A673 (cell line): ENCODE measurements at regions not wholly inside any gene's neighbourhood (a gene's known extent, or its start where the extent isn't known, plus 50 kb on each side); places are given as distances from the start of the nearest gene placed in this dataset.
A peak's percentile ranks its signal among the peaks of the same experiment; 100 is the strongest.

Experiments used
- BruUV-seq: library from RNA; stranded (reverse); fragments of 400-500 nt; replicated peaks from 2 replicates; lab custom pipeline; 2021; lab: Mats Ljungman, UMichigan
- CTCF ChIA-PET: fragments of 300-600 bp; sonication (Branson Sonifier 250); formaldehyde crosslinking; loops from one replicate; lab custom pipeline; 2022; ENCODE audit warnings: antibody characterized with exemption; lab: Charles Lee
- POLR2A ChIA-PET: fragments of 300-600 bp; sonication (Branson Sonifier 250); formaldehyde crosslinking; loops from one replicate; lab custom pipeline; 2022; ENCODE audit warnings: antibody characterized with exemption; ENCODE audit not compliant: low non-redundant PET; lab: Charles Lee
- DNase-seq: peaks from one replicate; pipeline ENCODE4 v3.0.0-alpha.2; 2015; ENCODE audit warnings: low spot score
- H3K27ac ChIP-seq: fragments of 200-600 bp; sonication (generic); 2 replicates; pipeline ENCODE4 v1.5.1; 2016; ENCODE audit warnings: mixed run types, low read depth, mild to moderate bottlenecking, mixed read lengths, antibody characterized with exemption, low read length; ENCODE audit not compliant: poor library complexity, severe bottlenecking
- H3K27me3 ChIP-seq: fragments of 200-600 bp; sonication (generic); replicated peaks from 2 replicates; pipeline ENCODE4 v1.6.1; 2017; ENCODE audit warnings: mixed run types, low read depth, mild to moderate bottlenecking, mixed read lengths, antibody characterized with exemption, low read length; ENCODE audit not compliant: insufficient read depth, poor library complexity
- H3K36me3 ChIP-seq: fragments of 200-600 bp; sonication (generic); 2 replicates; pipeline ENCODE4 v1.6.1; 2016; ENCODE audit warnings: mixed run types, mild to moderate bottlenecking, mixed read lengths, antibody characterized with exemption, low read length; ENCODE audit not compliant: insufficient read depth, poor library complexity, severe bottlenecking
- H3K4me1 ChIP-seq: fragments of 200-600 bp; sonication (generic); 2 replicates; pipeline ENCODE4 v1.6.1; 2017; ENCODE audit warnings: mixed run types, mild to moderate bottlenecking, mixed read lengths, antibody characterized with exemption, low read length; ENCODE audit not compliant: insufficient read depth, poor library complexity, severe bottlenecking
- H3K4me3 ChIP-seq: fragments of 200-600 bp; sonication (generic); 2 replicates; pipeline ENCODE4 v1.5.1; 2016; ENCODE audit warnings: low read depth, mixed run types, mild to moderate bottlenecking, mixed read lengths, low read length; ENCODE audit not compliant: poor library complexity, severe bottlenecking
- H3K9me3 ChIP-seq: fragments of 200-600 bp; sonication (generic); 2 replicates; pipeline ENCODE4 v1.6.1; 2016; ENCODE audit warnings: mixed run types, low read depth, mild to moderate bottlenecking, mixed read lengths, antibody characterized with exemption, low read length; ENCODE audit not compliant: poor library complexity, severe bottlenecking
- CTCF ChIP-seq: fragments of 300-800, 200-600 bp; sonication (generic); conservative IDR thresholded peaks from 2 replicates; pipeline ENCODE4 v1.5.1; 2017; ENCODE audit warnings: low read depth, mild to moderate bottlenecking, antibody characterized with exemption, low read length, moderate library complexity, mixed read lengths
- EZH2 ChIP-seq: fragments of 200-600 bp; sonication (generic); IDR thresholded peaks from 2 replicates; pipeline ENCODE4 v1.6.1; 2017; ENCODE audit warnings: borderline replicate concordance, low read depth, mild to moderate bottlenecking, mixed read lengths, antibody characterized with exemption, low read length; ENCODE audit not compliant: poor library complexity, severe bottlenecking
- intact Hi-C: fragments of 100-400 bp; cut with micrococcal nuclease; formaldehyde crosslinking; loops from one replicate; pipeline ENCODE4 v1.10.0; 2022; ENCODE audit not compliant: unreplicated experiment

- Histone ChIP-seq H3K36me3 (no peaks in the 10 kb centered on the region), H3K9me3 (peaks cover 22% of the 10 kb centered on the region), H3K4me3 (no peak overlapping the region), H3K27ac (no peak overlapping the region), H3K27me3 (no peaks in the 10 kb centered on the region), H3K4me1 (peaks cover 29% of the 10 kb centered on the region)
- ChIA-PET CTCF (no interaction called here), POLR2A (no interaction called here)
- DNase-seq = no peak
- no peak for TF ChIP-seq CTCF
- TF ChIP-seq EZH2 = no peak
- BruUV-seq = no TSS peak
- intact Hi-C loops = no loop called here
Observed at GRCh38 chr9:115385383-115386122, 267.6 kb upstream of the TNC start.

GRCh38 chr9:115386963-115387770 is 269.2 kb upstream of the TNC start:
- DNase-seq = no peak
- Histone ChIP-seq H3K4me1 (peaks cover 45% of the 10 kb centered on the region), H3K27ac (no peak overlapping the region), H3K4me3 (no peak overlapping the region), H3K36me3 (no peaks in the 10 kb centered on the region), H3K27me3 (no peaks in the 10 kb centered on the region), H3K9me3 (peaks cover 22% of the 10 kb centered on the region)
- intact Hi-C loops = no loop called here
- ChIA-PET CTCF (no interaction called here), POLR2A (no interaction called here)
- BruUV-seq = no TSS peak
- TF ChIP-seq EZH2 (no peak), CTCF (no peak)

DNA sequence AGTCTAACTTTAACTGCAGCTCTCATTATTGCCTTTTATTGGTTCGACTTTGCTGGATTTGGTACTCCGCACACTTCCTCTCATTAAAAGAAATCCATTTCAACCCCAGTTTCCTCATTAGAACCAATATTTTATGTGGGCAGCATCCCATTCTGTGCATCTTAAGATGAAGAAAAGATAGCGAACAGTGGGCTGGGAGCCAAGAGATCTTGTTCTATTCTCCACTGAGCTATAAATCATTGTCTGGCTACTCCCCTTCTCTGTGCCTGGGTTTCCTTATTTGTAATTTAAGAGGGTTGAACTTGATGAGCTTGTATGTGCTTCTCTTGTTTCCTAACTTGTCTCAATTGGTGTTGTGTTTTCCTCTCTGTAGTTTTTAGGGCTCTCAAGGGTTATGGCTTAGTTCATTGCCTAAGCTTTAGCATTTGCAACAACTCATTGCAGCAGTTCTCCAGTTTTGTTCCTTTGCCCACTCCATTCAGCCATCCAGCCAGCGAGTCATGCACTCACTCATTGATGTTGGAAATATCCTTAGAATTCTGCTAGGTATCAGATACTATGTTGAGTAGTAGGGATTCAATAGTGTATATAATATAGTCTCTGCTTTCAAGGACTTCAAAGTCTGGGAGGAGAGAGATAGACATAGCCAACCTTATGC is 273.3 kb upstream of the TNC start:
- Histone ChIP-seq H3K4me1 (peaks cover 63% of the 10 kb centered on the region), H3K27me3 (no peaks in the 10 kb centered on the region), H3K27ac (peak overlapping the region; percentile 84), H3K4me3 (no peak overlapping the region), H3K36me3 (no peaks in the 10 kb centered on the region), H3K9me3 (no peaks in the 10 kb centered on the region)
- no TSS peak for BruUV-seq
- intact Hi-C loops = no loop called here
- TF ChIP-seq EZH2 = no peak
- no peak for TF ChIP-seq CTCF
- ChIA-PET POLR2A (no interaction called here), CTCF (no interaction called here)
- DNase-seq = peak; percentile 98
